22Rv1 (cell line): ENCODE measurements at regions not wholly inside any gene's neighbourhood (a gene's known extent, or its start where the extent isn't known, plus 50 kb on each side); places are given as distances from the start of the nearest gene placed in this dataset.
"Not testable (repeated sequence)": the region's sequence is repeated elsewhere in the genome, so short reads cannot be mapped to it uniquely, and the experiment has no call there.

Source experiments
- H3K27ac ChIP-seq: fragments of 450-650 bp; 2 replicates; pipeline ENCODE4 v1.5.1; 2017
- ZFX ChIP-seq: fragments of 450-650 bp; IDR thresholded peaks from 2 replicates; pipeline ENCODE4 v1.6.1; 2017; ENCODE audit warnings: antibody characterized with exemption, borderline replicate concordance
- TF ChIP-seq, protein P1 (sequence below): fragments of 450-650 bp; IDR thresholded peaks from 2 replicates; pipeline ENCODE4 v1.5.1; 2017; ENCODE audit warnings: mild to moderate bottlenecking

DNA sequence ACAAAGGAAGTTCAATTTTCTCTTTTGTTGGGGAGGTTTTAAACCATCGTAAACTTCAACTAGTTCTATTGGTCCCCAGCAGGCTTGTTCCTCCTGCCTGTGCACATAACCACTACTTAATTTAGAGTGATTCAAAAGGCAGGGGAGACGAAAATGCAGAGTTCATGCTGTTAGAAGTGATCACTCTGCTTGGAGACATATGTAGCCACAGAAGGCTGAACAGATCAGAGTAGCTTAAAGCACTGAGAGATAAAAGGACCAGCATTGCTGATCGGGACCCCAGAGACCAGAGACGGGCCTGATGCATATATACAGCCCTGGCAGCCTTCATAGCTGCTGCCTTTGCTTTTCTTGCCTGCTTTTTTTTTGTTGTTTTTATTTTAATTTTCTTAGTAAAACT, 662.0 kb upstream of the CPEB2 start:
- TF ChIP-seq, protein P1, sequence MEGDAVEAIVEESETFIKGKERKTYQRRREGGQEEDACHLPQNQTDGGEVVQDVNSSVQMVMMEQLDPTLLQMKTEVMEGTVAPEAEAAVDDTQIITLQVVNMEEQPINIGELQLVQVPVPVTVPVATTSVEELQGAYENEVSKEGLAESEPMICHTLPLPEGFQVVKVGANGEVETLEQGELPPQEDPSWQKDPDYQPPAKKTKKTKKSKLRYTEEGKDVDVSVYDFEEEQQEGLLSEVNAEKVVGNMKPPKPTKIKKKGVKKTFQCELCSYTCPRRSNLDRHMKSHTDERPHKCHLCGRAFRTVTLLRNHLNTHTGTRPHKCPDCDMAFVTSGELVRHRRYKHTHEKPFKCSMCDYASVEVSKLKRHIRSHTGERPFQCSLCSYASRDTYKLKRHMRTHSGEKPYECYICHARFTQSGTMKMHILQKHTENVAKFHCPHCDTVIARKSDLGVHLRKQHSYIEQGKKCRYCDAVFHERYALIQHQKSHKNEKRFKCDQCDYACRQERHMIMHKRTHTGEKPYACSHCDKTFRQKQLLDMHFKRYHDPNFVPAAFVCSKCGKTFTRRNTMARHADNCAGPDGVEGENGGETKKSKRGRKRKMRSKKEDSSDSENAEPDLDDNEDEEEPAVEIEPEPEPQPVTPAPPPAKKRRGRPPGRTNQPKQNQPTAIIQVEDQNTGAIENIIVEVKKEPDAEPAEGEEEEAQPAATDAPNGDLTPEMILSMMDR = no peak
- TF ChIP-seq ZFX = no peak
- H3K27ac ChIP-seq = no peak overlapping the region

DNA sequence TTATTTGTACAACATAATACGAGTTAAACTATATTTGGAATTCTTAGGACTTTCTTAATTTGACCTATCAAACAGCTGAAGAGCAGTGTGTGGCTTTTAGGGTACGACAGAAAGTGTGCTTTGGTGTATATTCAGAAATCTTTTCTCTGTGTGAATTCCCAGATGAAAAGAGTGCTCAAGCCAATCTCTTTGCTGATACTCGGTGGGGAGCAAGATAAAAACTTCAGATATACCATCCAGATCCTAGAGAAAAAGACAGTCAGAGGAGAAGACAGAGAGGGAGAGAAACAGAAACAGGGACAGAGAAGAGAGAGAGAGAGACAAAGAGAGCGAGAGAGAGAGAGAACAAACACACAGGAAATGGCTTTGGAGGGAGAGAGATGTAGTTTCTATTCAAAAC, 658.3 kb upstream of the CPEB2 start:
- TF ChIP-seq ZFX = no peak
- TF ChIP-seq, protein P1 = no peak
- H3K27ac ChIP-seq = no peak overlapping the region

DNA sequence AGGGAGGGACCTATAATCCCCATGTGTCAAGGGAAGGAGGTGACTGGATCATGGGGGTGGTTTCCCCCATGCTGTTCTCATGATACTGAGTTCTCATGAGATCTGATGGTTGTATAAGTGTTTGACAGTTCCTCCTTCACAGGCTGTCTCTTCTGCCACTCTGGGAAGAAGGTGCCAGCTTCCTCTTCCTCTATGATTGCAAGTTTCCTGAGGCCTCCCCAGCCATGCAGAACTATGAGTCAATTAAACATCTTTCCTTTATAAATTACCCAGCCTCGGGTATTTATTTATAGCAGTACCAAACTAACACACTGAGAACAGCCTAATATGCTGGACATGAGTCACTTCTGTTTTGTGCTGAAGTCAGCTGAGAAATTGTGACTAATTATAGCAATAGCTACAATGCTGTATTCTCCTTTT, 656.9 kb upstream of the CPEB2 start:
- TF ChIP-seq ZFX = no peak
- TF ChIP-seq, protein P1 = no peak
- H3K27ac ChIP-seq = no peak overlapping the region

DNA sequence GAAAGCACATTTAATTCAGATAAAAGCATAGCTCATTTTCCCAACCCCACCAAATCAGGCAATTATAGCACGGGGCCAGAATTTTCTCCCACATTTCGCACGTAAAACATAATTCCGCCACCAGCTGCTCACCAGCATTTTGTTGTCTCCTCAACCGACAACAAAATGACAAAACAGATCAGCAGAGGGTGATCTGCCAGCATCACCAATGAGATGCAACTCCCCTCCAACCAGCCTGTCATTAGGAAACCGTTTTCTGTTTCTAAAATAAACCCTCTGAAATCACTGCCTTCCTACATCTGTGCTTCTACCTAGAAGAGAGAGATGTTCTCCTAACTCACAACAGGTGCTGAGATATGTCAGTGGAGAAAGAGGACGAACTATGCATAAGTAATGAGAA, 654.8 kb upstream of the CPEB2 start:
- TF ChIP-seq, protein P1 = no peak
- no peak for TF ChIP-seq ZFX
- no peak overlapping the region for H3K27ac ChIP-seq

DNA sequence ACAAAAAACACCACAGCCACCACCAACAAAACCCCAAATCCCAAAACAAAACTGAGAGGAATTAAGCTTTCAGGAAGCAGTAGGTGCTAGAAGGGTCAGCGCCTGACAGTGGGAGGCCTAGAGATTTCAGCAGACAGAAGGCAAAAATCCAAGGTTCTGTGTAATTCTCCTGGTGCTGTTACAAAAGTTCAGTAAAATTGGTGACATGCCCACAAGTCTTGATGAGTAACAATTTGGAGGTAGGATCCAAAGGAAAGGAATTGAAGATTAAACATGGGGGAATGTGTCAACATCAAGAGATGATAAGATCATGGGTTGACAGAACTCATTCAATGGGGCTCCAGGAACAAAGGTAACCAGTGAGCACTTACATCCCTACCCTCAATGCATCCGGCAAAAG, 653.8 kb upstream of the CPEB2 start:
- H3K27ac ChIP-seq = no peak overlapping the region
- TF ChIP-seq, protein P1 = no peak
- no peak for TF ChIP-seq ZFX

DNA sequence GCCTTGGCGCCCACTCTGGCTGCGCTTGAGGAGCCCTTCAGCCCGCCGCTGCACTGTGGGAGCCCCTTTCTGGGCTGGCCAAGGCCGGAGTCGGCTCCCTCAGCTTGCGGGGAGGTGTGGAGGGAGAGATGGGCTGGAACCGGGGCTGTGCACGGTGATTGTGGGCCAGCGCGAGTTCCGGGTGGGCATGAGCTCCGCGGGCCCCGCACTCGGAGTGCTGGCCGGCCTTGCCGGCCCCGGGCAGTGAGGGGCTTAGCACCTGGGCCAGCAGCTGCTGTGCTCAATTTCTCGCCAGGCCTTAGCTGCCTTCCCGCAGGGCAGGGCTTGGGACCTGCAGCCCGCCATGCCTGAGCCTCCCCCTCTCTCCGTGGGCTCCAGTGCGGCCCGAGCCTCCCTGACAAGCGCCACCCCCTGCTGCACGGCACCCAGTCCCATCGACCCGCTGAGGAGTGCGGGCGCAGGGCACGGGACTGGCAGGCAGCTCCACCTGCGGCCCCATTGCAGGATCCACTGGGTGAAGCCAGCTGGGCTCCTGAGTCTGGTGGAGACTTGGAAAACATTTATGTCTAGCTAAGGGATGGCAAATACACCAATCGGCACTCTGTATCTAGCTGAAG, 643.6 kb upstream of the CPEB2 start:
- not testable (repeated sequence) for H3K27ac ChIP-seq

DNA sequence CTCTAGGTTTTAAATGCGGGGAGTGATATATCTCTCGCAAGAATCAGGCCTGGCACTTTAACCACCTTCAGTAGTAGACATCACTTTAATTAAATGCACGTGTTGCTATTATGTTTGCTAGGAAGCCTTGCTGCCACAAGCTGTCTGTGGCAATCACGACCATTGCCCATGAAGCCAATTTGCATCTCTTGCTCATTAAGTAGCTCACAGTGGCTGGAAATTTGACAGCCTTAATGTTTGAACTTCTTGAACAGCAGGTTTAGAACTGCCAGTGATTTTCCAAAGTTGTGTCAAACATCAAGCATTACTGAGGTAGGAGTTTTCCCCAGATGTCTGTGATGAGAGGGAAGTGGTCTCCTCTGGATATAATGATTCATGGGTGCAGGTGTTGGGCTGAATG, 642.3 kb upstream of the CPEB2 start:
- no peak overlapping the region for H3K27ac ChIP-seq
- TF ChIP-seq ZFX = no peak
- TF ChIP-seq, protein P1 = no peak

DNA sequence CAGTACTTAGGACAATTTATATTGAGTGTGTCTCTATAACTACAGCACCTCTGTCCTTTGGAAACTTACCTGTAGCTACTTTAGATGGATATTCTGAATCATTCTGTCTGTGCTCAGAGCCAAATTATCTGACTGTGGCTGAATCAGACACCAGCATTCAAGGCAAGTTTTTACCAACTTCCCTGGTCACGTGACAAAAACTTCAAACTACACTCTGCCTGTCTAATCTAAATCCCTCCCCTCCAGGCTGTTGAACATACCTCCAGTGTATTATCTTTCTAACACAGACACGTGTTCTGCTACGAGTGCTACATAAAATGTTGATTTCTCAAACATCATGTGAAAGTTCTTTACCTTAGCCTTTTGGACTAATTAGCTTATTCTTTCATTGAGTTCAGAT, 641.2 kb upstream of the CPEB2 start:
- no peak for TF ChIP-seq ZFX
- TF ChIP-seq, protein P1 = no peak
- H3K27ac ChIP-seq = no peak overlapping the region
